D341Med (cell line): ENCODE measurements at regions not wholly inside any gene's neighbourhood (a gene's known extent, or its start where the extent isn't known, plus 50 kb on each side); places are given as distances from the start of the nearest gene placed in this dataset.

ENCODE experiments used
- DNase-seq: peaks from one replicate; pipeline ENCODE4 v3.0.0; 2012; ENCODE audit warnings: low spot score

DNA sequence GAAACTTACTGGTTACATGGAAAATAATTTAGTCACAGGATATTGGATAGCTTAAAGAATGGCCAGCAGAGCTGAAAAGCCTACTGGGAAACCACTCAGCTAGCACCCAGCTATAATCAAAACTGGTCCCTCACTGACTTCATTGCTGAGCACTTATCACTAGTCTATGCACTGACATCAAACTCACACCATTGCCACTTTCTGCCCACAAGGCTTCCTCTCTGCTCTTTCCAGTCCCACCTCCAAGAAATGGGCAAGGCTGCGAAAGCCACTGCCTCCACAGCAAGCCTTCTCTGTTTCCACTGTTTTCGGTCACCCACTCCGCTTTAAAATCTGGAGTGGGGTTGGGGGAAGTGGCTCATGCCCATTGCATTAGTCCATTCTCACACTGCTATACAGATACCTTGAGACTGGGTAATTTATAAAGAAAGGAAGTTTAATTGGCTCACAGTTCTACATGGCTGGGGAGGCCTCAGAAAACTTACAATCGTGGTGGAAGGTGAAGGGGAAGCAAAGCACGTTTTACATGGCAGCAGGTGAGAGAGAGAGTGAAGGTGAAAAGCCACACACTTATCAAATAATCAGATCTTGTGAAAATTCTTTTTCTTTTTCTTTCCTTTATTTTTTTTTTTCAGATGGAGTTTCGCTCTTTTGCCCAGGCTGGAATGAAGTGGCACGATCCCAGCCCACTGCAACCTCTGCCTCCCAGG is 77.0 kb upstream of the CERS6 start:
- DNase-seq = no peak

DNA sequence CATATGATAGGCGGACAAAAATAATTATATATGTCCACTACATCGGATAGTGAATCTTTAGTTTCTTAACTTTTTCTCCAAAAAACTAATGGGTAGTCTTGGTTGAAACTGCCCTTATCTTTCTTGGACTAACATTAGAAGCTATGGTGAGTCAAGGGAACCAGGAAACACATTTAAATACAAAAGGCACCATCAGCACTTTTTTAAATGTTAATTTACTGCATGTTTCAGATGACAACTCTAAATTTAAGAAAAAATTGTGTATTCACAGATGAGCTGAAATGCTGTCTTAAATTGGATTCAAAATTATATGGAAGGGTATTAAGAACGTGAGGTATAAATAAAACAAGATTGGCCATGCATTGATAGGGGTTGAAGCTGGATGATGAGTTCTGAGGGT is 75.6 kb upstream of the CERS6 start:
- DNase-seq = no peak

GRCh38 chr2:168392024-168392423 is 64.0 kb upstream of the CERS6 start:
- no peak for DNase-seq

DNA sequence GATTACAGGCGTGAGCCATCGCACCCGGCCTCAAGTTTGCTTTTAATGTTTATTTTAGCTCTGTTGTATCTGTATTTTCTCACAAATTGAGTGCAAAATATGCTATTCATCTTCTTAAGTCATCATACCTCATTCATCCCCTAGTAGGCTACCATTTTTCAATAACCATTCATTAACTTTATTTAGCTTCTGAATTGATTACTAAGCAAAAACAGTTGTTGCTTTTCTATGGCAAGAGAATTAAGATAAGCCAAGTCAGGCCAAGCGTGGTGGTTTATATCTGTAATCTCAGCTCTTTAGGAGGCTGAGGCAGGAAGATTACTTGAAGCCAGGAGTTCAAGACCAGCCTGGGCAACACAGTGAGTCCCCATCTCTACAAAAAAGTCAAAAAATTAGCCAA is 63.3 kb upstream of the CERS6 start:
- no peak for DNase-seq

DNA sequence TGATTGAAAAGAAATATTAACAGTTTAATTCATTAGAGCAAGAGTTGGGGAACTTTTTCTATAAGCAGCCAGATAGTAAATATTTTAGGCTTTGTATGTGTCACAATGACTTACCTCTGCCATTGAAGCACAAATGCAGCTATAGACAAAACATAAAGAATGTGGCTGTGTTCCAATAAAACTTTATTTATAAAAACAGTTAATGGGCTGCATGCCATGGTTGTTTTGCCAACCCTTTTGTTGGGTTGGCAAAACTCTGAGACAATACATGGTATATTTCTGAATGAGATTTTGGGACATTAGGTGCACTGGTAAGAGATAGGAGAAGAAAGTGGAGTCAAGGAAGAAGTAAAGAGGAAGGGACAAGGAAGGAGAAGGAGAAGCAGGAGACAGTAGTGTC is 61.8 kb upstream of the CERS6 start:
- DNase-seq = no peak

GRCh38 chr2:168396131-168396530 is 59.9 kb upstream of the CERS6 start:
- no peak for DNase-seq

DNA sequence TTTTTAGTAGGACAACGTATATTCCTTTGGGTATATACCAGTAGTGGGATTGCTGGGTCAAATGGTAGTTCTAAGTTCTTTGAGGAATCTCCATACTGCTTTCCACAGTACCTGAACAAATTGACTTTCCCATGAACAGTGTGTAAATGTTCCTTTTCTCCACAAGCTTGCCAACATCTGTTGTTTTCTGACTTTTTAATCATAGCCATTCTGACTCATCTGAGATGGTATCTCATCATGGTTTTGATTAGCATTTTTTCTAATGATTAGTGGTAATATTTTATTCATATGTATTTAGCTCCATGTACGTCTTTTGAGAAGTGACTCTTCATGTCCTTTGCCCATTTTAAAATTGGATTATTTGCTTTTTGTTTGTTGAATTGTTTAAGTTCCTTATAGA is 58.4 kb upstream of the CERS6 start:
- no peak for DNase-seq

DNA sequence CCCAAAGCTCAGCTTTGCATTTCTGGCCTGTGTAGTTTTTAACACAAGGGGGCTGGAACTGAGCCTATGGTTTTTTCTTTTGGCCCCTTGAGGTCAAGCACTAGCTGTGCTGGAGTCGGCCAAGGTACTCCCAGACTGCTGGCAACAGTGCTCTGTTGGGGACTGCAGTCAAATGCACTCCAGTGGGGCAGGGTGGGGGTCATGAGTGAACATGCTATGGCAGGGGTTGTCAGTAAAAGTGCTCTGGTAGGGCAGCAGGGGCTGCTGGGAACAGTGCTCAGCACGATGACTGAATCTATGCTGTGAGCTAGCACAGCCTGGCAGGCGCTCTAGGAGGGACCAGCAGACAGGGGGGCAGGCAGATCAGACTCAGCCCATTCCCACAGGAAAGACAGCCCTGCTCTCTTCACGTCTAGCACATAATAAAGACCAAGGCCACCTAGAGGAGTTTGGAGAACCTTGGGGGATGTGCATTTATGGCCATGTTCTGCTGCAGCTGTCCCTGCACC is 55.0 kb upstream of the CERS6 start:
- DNase-seq = no peak

DNA sequence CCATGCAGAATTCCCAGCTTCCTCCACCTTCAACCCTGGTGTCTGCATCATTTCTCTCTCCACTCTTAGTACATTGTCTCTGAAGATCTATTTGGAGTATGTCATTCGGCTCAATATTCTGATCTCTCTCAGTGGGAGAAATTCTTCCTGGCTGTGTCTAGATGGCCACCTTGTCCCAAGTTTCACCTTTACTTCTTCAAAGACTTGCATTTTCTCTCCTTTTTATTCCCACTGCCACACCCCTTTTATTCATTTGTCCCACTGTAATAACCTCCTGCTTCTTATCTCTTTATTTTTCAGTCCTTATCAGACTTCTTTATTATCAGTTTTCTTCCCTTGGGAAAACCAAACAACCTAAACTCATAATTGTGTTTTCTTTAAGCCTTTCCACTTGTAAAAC is 54.3 kb upstream of the CERS6 start:
- no peak for DNase-seq

DNA sequence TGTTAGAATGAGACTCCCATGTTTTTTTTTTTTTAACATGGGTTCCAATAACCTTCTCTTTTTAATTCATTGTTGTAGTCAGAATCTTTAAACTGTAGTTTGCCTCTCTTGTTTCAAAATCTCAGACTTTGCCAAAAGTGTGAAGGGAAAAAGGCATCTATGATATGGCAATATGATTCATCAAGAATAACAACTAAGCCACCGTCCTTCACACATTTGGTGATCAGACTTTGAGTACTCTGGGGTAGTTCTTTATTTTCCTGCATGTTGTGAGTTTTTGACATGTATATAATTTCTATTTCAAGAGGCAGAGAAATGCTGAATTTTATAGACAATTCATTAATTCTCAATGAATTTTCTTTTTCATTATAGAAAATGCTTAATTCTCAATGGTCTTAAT is 53.5 kb upstream of the CERS6 start:
- DNase-seq = no peak

- no peak for DNase-seq
Measured at GRCh38 chr2:168403736-168404135, 52.3 kb upstream of the CERS6 start.

DNA sequence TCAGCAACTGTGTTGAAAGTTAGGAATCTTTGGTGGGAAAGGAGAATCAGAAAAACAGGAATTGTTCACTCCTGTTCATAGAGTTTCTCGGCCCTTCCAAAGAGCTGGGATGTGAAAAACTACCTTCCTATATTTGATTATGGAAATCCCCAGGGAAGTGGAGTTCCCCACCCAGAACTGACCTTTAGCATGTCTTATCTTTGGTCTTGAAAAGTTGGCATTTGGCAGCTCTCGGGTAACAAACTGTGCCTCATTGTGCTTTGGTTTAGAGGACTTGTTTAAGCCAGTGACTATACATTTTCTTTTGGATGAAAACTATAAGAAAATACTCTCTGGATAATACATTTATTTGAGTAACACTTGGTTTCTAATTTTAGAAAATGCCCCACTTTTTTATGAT is 51.3 kb upstream of the CERS6 start:
- DNase-seq = no peak
